DMS 273 (cell line): ENCODE measurements at regions not wholly inside any gene's neighbourhood (a gene's known extent, or its start where the extent isn't known, plus 50 kb on each side); places are given as distances from the start of the nearest gene placed in this dataset.
"Not testable (repeated sequence)": the region's sequence is repeated elsewhere in the genome, so short reads cannot be mapped to it uniquely, and the experiment has no call there.

Experiments
- DNase-seq: peaks from one replicate; lab custom pipeline; 2025; ENCODE audit not compliant: unreplicated experiment; lab: John Stamatoyannopoulos, UW

- no peak for DNase-seq
Observed at GRCh38 chr5:135279328-135279727, 119.7 kb downstream of the MACROH2A1 start.

GRCh38 chr5:135276151-135276550, 122.9 kb downstream of the MACROH2A1 start:
- DNase-seq = no peak

GRCh38 chr5:135273212-135273611, 125.8 kb downstream of the MACROH2A1 start:
- DNase-seq = no peak

- no peak for DNase-seq
Observed at GRCh38 chr5:135272311-135272805, 126.7 kb downstream of the MACROH2A1 start.

GRCh38 chr5:135271533-135272310, 127.3 kb downstream of the MACROH2A1 start:
- DNase-seq = no peak

GRCh38 chr5:135269931-135270421, 129.1 kb downstream of the MACROH2A1 start:
- no peak for DNase-seq

GRCh38 chr5:135269199-135269598, 129.8 kb downstream of the MACROH2A1 start:
- DNase-seq = no peak

GRCh38 chr5:135266975-135267374, 132.1 kb downstream of the MACROH2A1 start:
- no peak for DNase-seq

GRCh38 chr5:135266303-135266635, 132.8 kb downstream of the MACROH2A1 start:
- DNase-seq = no peak

- no peak for DNase-seq
Observed at GRCh38 chr5:135265497-135266302, 133.3 kb downstream of the MACROH2A1 start.

GRCh38 chr5:135264451-135265440, 134.3 kb downstream of the MACROH2A1 start:
- DNase-seq = no peak

GRCh38 chr5:135263022-135263668, 135.9 kb downstream of the MACROH2A1 start:
- DNase-seq = no peak

- DNase-seq = no peak
Observed at GRCh38 chr5:135262364-135262763, 136.7 kb downstream of the MACROH2A1 start.

GRCh38 chr5:135260108-135260507, 138.9 kb downstream of the MACROH2A1 start:
- DNase-seq = not testable (repeated sequence)

GRCh38 chr5:135255461-135256178, 143.4 kb downstream of the MACROH2A1 start:
- DNase-seq = no peak

GRCh38 chr5:135254183-135254582, 144.8 kb downstream of the MACROH2A1 start:
- DNase-seq = no peak

GRCh38 chr5:135253601-135254178, 145.3 kb downstream of the MACROH2A1 start:
- peak; percentile 18 for DNase-seq

- DNase-seq = no peak
Observed at GRCh38 chr5:135251093-135251492, 147.9 kb downstream of the MACROH2A1 start.

GRCh38 chr5:135250671-135251070, 148.4 kb downstream of the MACROH2A1 start:
- no peak for DNase-seq
